Stimulated activated naive CD8-positive, alpha-beta T cell treated with anti-CD3 and anti-CD28 coated beads, Interleukin-15, Interleukin-2, amounts not matched to agents 100 ng/mL and 50 ng/mL, for 24 hours (primary cell): ENCODE measurements at regions not wholly inside any gene's neighbourhood (a gene's known extent, or its start where the extent isn't known, plus 50 kb on each side); places are given as distances from the start of the nearest gene placed in this dataset.

ENCODE experiments used
- H3K27ac Mint-ChIP-seq: one replicate; pipeline ENCODE4 v1.8.0; 2021; ENCODE audit warnings: mild to moderate bottlenecking, mixed read lengths
- H3K27me3 Mint-ChIP-seq: one replicate; pipeline ENCODE4 v1.8.0; 2021; ENCODE audit warnings: mixed read lengths
- H3K36me3 Mint-ChIP-seq: one replicate; pipeline ENCODE4 v1.8.0; 2021; ENCODE audit warnings: low read depth, mixed read lengths
- H3K4me1 Mint-ChIP-seq: one replicate; pipeline ENCODE4 v1.8.0; 2021; ENCODE audit warnings: low read depth, mixed read lengths
- H3K4me3 Mint-ChIP-seq: one replicate; pipeline ENCODE4 v1.8.0; 2021; ENCODE audit warnings: mild to moderate bottlenecking, mixed read lengths
- H3K9me3 Mint-ChIP-seq: one replicate; pipeline ENCODE4 v1.8.0; 2021; ENCODE audit warnings: mixed read lengths

- Mint-ChIP-seq H3K9me3 (no peaks in the 10 kb centered on the region), H3K27me3 (peaks cover 7% of the 10 kb centered on the region), H3K4me1 (no peaks in the 10 kb centered on the region), H3K36me3 (no peaks in the 10 kb centered on the region), H3K4me3 (no peak overlapping the region), H3K27ac (no peak overlapping the region)
Observed at GRCh38 chr1:50272912-50273311, 150.3 kb downstream of the DMRTA2 start.

- no peak overlapping the region for H3K27ac Mint-ChIP-seq
- H3K4me1 Mint-ChIP-seq = no peaks in the 10 kb centered on the region
- H3K4me3 Mint-ChIP-seq = no peak overlapping the region
- H3K9me3 Mint-ChIP-seq = no peaks in the 10 kb centered on the region
- H3K36me3 Mint-ChIP-seq = no peaks in the 10 kb centered on the region
- peaks cover 7% of the 10 kb centered on the region for H3K27me3 Mint-ChIP-seq
Observed at GRCh38 chr1:50271968-50272578, 151.2 kb downstream of the DMRTA2 start.

GRCh38 chr1:50271337-50271736, 151.9 kb downstream of the DMRTA2 start:
- Mint-ChIP-seq H3K9me3 (no peaks in the 10 kb centered on the region), H3K4me3 (no peak overlapping the region), H3K36me3 (no peaks in the 10 kb centered on the region), H3K4me1 (no peaks in the 10 kb centered on the region), H3K27ac (no peak overlapping the region), H3K27me3 (peaks cover 3% of the 10 kb centered on the region)

DNA sequence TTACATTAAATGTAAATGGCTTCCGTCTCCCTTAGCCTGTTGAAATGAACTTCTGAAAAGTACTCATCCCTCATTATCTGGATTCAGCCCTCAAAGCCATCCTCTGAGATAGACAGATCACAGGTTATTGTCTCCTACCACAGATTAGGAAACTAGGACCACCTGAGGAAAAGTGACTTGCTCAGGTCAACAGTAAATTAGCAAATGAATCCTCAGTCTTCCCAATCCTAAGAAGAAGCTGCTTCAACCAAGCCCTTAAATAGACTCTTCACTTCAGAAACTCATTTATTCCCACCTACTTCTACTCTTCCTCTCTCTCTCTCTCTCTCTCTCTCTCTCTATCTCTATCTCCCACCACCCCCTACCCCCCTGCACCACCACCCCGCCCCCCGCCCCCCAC, 152.3 kb downstream of the DMRTA2 start:
- no peaks in the 10 kb centered on the region for H3K9me3 Mint-ChIP-seq
- no peak overlapping the region for H3K4me3 Mint-ChIP-seq
- H3K27ac Mint-ChIP-seq = no peak overlapping the region
- H3K4me1 Mint-ChIP-seq = no peaks in the 10 kb centered on the region
- no peaks in the 10 kb centered on the region for H3K36me3 Mint-ChIP-seq
- peaks cover under 1% of the 10 kb centered on the region for H3K27me3 Mint-ChIP-seq

DNA sequence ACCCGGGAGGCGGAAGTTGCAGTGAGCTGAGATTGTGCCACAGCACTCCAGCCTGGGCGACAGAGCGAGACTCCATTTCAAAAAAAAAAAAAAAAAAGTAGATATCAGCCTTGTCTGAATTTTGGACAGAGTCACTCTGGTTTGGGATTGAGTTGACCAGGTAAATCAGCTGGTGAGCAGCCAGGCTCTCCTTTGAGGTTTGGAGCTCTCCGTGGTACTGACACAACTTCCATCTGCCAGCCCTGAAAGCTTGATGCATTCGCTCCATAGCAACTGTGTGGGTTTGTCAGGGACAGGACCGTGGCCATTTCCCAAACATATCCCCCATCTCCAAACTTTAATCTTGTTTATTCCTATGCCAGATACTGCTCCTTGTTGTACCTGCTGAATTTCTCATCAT, 155.2 kb downstream of the DMRTA2 start:
- Mint-ChIP-seq H3K4me1 (no peaks in the 10 kb centered on the region), H3K36me3 (no peaks in the 10 kb centered on the region), H3K9me3 (no peaks in the 10 kb centered on the region), H3K27ac (no peak overlapping the region), H3K4me3 (no peak overlapping the region), H3K27me3 (no peaks in the 10 kb centered on the region)

DNA sequence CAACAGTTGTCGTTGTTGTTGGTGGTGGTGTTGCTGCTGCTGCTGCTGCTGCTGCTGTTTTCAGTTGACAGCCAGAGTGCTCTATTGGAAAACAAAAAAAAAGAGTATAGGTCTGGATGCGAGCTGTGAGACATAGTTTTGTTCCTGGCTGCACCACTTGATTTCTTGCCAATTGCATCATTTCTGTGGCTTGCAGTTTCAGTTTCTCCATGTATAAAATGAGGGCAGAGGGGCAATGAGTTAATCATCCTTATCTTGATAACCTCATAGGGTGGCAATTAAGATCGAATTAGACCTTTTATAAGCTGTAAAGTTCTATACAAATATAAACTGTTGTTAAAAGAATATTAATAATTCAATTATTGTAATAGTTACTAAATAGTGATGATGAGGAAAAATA, 156.7 kb downstream of the DMRTA2 start:
- Mint-ChIP-seq H3K27ac (no peak overlapping the region), H3K4me3 (no peak overlapping the region), H3K27me3 (no peaks in the 10 kb centered on the region), H3K4me1 (no peaks in the 10 kb centered on the region), H3K9me3 (no peaks in the 10 kb centered on the region), H3K36me3 (no peaks in the 10 kb centered on the region)

DNA sequence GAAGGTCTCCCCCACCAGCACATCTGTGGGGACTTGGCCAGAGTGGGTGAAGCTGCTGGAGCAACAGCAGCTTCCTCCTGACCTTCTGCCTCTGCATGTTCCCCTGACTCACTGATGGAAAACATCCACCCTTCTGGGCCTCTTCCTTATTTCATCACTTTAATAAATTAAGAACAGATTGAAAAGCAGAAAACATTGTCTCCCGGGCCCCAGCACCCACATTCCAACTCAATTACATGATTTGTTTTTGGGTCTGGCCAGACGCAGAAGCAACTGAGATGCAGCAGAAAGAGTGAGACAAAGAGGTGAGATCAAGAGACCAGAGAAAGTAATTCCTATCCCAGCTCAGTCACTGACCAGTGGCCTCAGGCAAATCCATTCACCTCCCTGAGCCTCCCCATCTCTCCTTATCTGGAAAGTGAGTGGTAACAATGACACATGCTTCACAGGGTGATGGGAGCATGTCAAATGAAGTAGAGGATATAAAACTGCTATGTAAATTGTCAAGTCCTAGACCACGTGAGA, 157.1 kb downstream of the ELAVL4 start:
- Mint-ChIP-seq H3K27ac (no peak overlapping the region), H3K4me1 (no peaks in the 10 kb centered on the region), H3K9me3 (no peaks in the 10 kb centered on the region), H3K27me3 (no peaks in the 10 kb centered on the region), H3K36me3 (no peaks in the 10 kb centered on the region), H3K4me3 (no peak overlapping the region)

DNA sequence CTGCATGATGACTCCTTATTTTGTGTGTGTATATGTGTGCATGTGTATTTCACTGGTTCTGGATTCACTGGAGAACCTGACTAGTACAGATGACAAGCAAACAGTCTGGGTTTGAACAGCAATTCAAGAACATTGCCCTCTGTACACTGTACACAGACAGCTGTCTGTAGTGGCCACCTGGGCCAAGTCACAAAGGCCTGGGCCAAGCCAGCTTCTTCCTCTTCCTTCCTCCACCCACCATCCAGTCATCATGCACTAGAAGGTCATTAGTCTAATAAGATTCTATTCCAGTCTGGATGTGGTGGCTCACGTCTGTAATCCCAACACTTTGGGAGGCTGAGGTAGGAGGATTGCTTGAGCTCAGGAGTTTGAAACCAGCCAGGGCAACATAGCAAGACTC, 155.9 kb downstream of the ELAVL4 start:
- Mint-ChIP-seq H3K36me3 (no peaks in the 10 kb centered on the region), H3K27me3 (peaks cover 4% of the 10 kb centered on the region), H3K4me1 (no peaks in the 10 kb centered on the region), H3K9me3 (no peaks in the 10 kb centered on the region), H3K4me3 (no peak overlapping the region), H3K27ac (no peak overlapping the region)

- Mint-ChIP-seq H3K27me3 (peaks cover 4% of the 10 kb centered on the region), H3K4me3 (no peak overlapping the region), H3K4me1 (no peaks in the 10 kb centered on the region), H3K36me3 (no peaks in the 10 kb centered on the region), H3K27ac (no peak overlapping the region), H3K9me3 (no peaks in the 10 kb centered on the region)
Observed at GRCh38 chr1:50262436-50262835, 153.7 kb downstream of the ELAVL4 start.

- Mint-ChIP-seq H3K27me3 (peaks cover 4% of the 10 kb centered on the region), H3K9me3 (no peaks in the 10 kb centered on the region), H3K4me1 (no peaks in the 10 kb centered on the region), H3K4me3 (no peak overlapping the region), H3K27ac (no peak overlapping the region), H3K36me3 (no peaks in the 10 kb centered on the region)
Observed at GRCh38 chr1:50261951-50262350, 153.2 kb downstream of the ELAVL4 start.

- H3K9me3 Mint-ChIP-seq = no peaks in the 10 kb centered on the region
- no peaks in the 10 kb centered on the region for H3K4me1 Mint-ChIP-seq
- peaks cover 7% of the 10 kb centered on the region for H3K27me3 Mint-ChIP-seq
Observed at GRCh38 chr1:50257940-50258685, 149.4 kb downstream of the ELAVL4 start.

DNA sequence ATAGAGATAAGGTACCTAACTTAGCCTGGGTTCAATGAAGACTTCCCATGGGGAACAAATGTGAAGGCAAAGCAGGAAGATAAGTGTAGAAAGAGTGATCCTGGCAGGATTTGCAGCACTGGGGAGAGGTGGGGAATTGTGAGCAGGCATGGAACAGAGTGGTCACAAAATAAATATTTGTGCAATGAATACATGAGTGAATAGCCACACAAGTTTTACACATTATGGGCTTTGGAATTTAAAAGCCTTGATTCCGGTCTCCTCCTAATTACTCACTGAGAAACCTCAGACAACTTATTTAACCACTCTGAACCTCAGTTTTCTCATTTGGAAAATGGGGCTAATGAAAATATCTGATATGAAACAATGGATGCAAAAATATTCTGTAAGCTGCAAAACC, 148.3 kb downstream of the ELAVL4 start:
- Mint-ChIP-seq H3K27me3 (peaks cover 14% of the 10 kb centered on the region), H3K36me3 (no peaks in the 10 kb centered on the region), H3K9me3 (no peaks in the 10 kb centered on the region), H3K27ac (no peak overlapping the region), H3K4me3 (no peak overlapping the region), H3K4me1 (no peaks in the 10 kb centered on the region)

More at GRCh38 chr1:50257940-50258685, 149.4 kb downstream of the ELAVL4 start:
- Mint-ChIP-seq H3K36me3 (no peaks in the 10 kb centered on the region), H3K27ac (no peak overlapping the region), H3K4me3 (no peak overlapping the region)
